ENCODE measurements at regions not wholly inside any gene's neighbourhood (a gene's known extent, or its start where the extent isn't known, plus 50 kb on each side); places are given as distances from the start of the nearest gene placed in this dataset.

DNA sequence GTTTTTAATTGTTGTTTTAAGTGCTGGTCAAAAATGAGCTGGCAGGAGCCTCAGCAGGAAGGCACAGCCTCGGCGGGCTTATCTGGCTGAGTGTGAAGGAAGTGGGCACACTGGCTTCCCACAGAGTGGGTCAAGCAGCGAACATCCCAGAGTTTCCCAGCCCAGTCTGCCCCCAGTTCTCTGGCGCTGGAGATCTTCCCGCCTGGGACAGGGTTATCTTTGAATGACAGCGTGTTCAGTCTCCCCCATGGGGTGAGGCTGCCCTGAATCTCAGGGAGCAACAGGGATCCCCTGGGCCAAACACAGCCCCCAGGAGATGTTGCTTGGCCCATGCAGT, 122.2 kb upstream of the PTPN1 start:
- no peak for DNase-seq (ENCODE audit: low read depth, low spot score)
- ChIA-PET CTCF (interaction anchor here (0.5 kb wide), 1 partner anchor 317 kb away, joined by 3 read pairs; no protein-coding TSS in a partner anchor), POLR2A (no interaction called here)
- H3K4me3 ChIP-seq (ENCODE audit: low read depth, low read length): no peak overlapping the region
- TF ChIP-seq, protein P1, sequence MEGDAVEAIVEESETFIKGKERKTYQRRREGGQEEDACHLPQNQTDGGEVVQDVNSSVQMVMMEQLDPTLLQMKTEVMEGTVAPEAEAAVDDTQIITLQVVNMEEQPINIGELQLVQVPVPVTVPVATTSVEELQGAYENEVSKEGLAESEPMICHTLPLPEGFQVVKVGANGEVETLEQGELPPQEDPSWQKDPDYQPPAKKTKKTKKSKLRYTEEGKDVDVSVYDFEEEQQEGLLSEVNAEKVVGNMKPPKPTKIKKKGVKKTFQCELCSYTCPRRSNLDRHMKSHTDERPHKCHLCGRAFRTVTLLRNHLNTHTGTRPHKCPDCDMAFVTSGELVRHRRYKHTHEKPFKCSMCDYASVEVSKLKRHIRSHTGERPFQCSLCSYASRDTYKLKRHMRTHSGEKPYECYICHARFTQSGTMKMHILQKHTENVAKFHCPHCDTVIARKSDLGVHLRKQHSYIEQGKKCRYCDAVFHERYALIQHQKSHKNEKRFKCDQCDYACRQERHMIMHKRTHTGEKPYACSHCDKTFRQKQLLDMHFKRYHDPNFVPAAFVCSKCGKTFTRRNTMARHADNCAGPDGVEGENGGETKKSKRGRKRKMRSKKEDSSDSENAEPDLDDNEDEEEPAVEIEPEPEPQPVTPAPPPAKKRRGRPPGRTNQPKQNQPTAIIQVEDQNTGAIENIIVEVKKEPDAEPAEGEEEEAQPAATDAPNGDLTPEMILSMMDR (IDR thresholded peaks at IDR 0.05; ENCODE audit: insufficient read depth, low read length, missing control alignments): no peak

DNA sequence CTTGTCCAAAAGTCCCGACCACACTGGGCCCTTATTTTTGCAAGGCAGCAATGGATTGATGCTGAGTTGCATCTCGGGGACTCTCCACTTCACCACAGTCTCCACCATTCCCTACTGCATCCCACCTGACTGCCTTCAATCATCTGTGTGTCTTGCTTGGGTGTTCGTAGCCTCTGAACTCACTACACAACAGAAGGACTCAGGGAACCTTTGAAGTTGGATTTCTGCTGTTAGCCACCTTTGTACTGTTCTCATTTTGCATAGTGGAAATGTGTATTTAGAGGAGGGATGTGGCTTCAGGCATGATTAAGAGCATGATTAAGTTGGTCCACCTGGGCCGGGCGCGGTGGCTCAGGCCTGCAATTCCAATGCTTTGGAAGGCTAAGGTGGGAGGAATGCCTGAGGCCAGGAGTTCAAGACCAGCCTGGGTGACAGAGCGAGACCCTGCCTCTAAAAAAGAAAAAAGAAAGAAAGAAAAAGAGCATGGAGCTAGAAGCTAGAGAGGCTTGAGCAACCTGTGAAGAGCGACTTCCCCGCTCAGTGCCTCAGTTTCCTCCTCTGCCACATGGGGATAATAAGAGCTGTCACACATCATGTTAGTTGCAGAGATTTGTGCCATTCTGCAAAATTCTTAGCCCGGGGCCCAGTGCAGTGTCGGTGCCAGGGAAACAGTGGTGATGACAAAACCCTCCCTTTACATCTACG, 121.3 kb upstream of the PTPN1 start:
- no peak for DNase-seq (ENCODE audit: low read depth, low spot score)
- H3K4me3 ChIP-seq (ENCODE audit: low read depth, low read length): no peak overlapping the region
- ChIA-PET POLR2A (no interaction called here), CTCF (no interaction called here)
- TF ChIP-seq, protein P1 (IDR thresholded peaks at IDR 0.05; ENCODE audit: insufficient read depth, low read length, missing control alignments): no peak

DNA sequence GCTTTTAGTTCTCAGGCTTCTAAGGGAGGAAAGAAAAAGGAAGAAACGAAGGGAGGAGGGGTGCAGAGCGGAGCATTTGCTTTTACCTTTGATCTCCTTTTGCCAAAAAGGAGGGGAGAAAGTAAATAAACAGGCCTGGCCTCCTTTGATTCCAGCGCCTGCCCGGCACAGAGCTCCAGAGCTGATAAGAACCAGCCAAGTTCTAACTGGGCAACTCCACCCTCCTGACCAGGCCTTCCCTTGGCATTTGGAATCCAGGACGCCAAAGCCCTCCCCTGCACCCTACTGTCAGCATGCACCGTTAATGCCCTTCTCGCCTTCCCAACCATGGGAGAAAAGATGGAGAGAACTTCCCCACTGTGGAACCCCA, 120.8 kb upstream of the PTPN1 start:
- TF ChIP-seq, protein P1 (IDR thresholded peaks at IDR 0.05; ENCODE audit: insufficient read depth, low read length, missing control alignments): no peak
- CTCF ChIA-PET: no interaction called here
- H3K4me3 ChIP-seq (ENCODE audit: low read depth, low read length): no peak overlapping the region
- no peak for DNase-seq (ENCODE audit: low read depth, low spot score)
- POLR2A ChIA-PET: no interaction called here

DNA sequence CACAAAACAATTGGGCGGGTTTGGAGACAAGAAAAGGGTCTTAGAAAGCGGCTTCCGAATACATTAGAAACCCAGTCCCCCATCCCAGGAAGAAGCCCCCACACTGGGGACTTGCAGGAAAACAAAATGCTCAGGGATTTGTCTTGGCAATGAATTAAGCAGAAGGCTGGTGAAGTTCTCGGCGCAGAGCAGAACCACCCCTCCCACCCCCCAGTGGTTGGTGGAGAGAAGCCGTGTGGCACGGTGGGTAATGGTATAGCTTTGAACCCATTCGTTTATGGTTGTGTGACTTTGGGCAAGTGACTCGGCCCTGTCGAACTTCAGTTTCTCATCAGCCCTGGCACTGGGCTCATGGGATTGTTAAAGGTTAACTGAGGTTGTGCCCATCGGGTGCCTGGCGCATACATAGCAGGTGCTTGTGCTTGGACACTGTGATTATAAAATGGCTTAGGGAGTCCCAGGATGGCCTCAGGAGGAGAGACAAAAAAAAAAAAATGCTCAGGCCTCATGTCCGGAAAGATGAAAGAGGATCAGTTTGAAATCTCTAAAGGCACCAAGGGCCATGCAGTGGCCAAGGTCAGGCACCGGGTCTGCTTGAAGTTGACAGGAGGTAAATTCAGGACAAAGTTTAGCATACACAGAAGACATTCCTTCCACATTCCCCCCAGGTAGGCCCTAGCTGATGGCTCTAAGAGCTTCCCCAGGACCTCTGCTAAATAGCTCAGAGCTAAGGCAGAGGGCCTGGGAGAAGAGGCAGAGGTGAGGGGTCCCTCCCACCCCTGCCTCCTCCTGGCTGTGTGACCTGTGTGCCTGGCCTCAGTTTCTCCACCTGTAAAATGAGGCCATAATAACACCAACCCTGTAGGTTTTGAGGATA, 120.1 kb upstream of the PTPN1 start:
- POLR2A ChIA-PET: no interaction called here
- TF ChIP-seq, protein P1 (IDR thresholded peaks at IDR 0.05; ENCODE audit: insufficient read depth, low read length, missing control alignments): no peak
- DNase-seq (ENCODE audit: low read depth, low spot score): no peak
- no peak overlapping the region for H3K4me3 ChIP-seq (ENCODE audit: low read depth, low read length)
- CTCF ChIA-PET: no interaction called here

DNA sequence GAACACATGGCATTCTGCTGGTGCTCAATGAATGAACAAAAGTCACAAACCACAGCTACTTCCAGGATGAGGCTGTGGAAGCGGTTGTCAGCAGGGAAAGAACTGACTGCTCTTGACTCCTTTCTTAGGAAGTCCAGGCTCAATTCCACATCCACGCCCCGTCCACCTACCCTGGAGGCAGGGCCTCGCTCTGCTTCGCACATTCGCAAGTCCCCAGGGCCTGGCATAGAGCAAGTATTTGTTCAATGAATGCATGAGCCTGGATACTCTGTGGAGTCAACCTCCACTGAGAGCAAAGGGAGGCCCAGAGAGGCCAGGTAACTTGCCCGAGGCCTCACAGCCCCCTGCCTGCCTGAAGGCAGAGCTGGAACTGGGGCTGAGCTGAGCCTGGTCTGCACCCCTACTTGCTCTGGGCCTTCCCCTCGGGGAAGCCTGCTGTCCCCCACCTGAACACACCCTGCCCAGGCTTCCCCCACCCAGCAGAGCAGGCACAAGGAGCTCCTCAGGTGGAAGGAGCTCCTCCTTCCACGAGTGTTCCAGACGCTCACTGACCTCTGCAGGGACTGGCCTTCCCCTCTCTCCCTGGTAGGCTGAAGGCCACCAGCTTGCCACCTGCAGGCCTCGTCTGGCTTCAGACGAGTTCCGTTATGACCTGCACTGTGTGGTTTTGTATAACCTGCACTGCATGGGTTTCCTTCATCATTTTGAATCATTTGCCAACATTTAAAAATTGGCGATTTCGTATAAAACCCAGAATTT, 119.3 kb upstream of the PTPN1 start:
- ChIA-PET CTCF (no interaction called here), POLR2A (no interaction called here)
- H3K4me3 ChIP-seq (ENCODE audit: low read depth, low read length): no peak overlapping the region
- no peak for DNase-seq (ENCODE audit: low read depth, low spot score)
- TF ChIP-seq, protein P1 (IDR thresholded peaks at IDR 0.05; ENCODE audit: insufficient read depth, low read length, missing control alignments): no peak

Measured in AG04449 (cell line).